Neural cell (in vitro differentiated cells): ENCODE measurements at regions not wholly inside any gene's neighbourhood (a gene's known extent, or its start where the extent isn't known, plus 50 kb on each side); places are given as distances from the start of the nearest gene placed in this dataset.

Experiments used
- H2AFZ ChIP-seq: fragments of 200-600, 300-800 bp; sonication (generic), shearing (Covaris generic); 2 replicates; pipeline ENCODE4 v1.6.0; 2014; ENCODE audit warnings: low read depth, mild to moderate bottlenecking, antibody characterized with exemption, low read length, moderate library complexity
- H3F3A ChIP-seq: fragments of 200-600 bp; shearing (Covaris generic); 2 replicates; pipeline ENCODE4 v1.6.1; 2016; ENCODE audit warnings: mild to moderate bottlenecking, moderate library complexity, mixed read lengths, antibody characterized with exemption, low read length; ENCODE audit not compliant: insufficient read depth, poor library complexity, severe bottlenecking
- H3K27ac ChIP-seq: fragments of 200-600, 300-800 bp; sonication (generic), shearing (Covaris generic); 2 replicates; pipeline ENCODE4 v1.5.1; 2014; ENCODE audit warnings: mild to moderate bottlenecking, low read length, moderate library complexity
- H3K27me3 ChIP-seq: fragments of 300-800, 200-600 bp; sonication (generic), shearing (Covaris generic); 2 replicates; pipeline ENCODE4 v1.6.0; 2014; ENCODE audit warnings: mild to moderate bottlenecking, low read depth, low read length, moderate library complexity; ENCODE audit not compliant: insufficient read depth
- H3K36me3 ChIP-seq: fragments of 300-800, 200-600 bp; sonication (generic), shearing (Covaris generic); 2 replicates; pipeline ENCODE4 v1.5.1; 2014; ENCODE audit warnings: mild to moderate bottlenecking, antibody characterized with exemption, low read length, moderate library complexity; ENCODE audit not compliant: insufficient read depth
- H3K4me2 ChIP-seq: fragments of 300-800, 200-600 bp; sonication (generic), shearing (Covaris generic); 2 replicates; pipeline ENCODE4 v1.6.0; 2014; ENCODE audit warnings: mild to moderate bottlenecking, low read length
- H3K4me3 ChIP-seq: fragments of 300-800, 200-600 bp; sonication (generic), shearing (Covaris generic); 2 replicates; pipeline ENCODE4 v1.5.1; 2014; ENCODE audit warnings: mild to moderate bottlenecking, low read length, moderate library complexity
- H3K79me2 ChIP-seq: fragments of 200-600 bp; shearing (Covaris generic); replicated peaks from 2 replicates; pipeline ENCODE4 v1.6.0; 2014; ENCODE audit warnings: mild to moderate bottlenecking, low read length, moderate library complexity; ENCODE audit not compliant: insufficient read depth
- H3K9ac ChIP-seq: fragments of 300-800, 200-600 bp; sonication (generic), shearing (Covaris generic); 2 replicates; pipeline ENCODE4 v1.6.1; 2016; ENCODE audit warnings: mild to moderate bottlenecking, low read length, mixed read lengths
- H3K9me2 ChIP-seq: fragments of 200-600 bp; shearing (Covaris generic); 2 replicates; pipeline ENCODE4 v1.6.1; 2016; ENCODE audit warnings: mild to moderate bottlenecking, low read length, mixed read lengths; ENCODE audit not compliant: insufficient read depth
- H3K9me3 ChIP-seq: fragments of 200-600, 300-800 bp; sonication (generic), shearing (Covaris generic); 2 replicates; pipeline ENCODE4 v1.6.1; 2016; ENCODE audit warnings: mild to moderate bottlenecking, mixed run types, low read length, moderate library complexity, mixed read lengths
- H4K20me1 ChIP-seq: fragments of 200-600 bp; shearing (Covaris generic); 2 replicates; pipeline ENCODE4 v1.6.1; 2016; ENCODE audit warnings: mild to moderate bottlenecking, mixed run types; ENCODE audit not compliant: insufficient read depth
- EP300 ChIP-seq: fragments of 450-650 bp; conservative IDR thresholded peaks from 2 replicates; pipeline ENCODE4 v1.6.1; 2014; ENCODE audit warnings: antibody characterized with exemption, mild to moderate bottlenecking, moderate library complexity; ENCODE audit not compliant: poor library complexity, severe bottlenecking
- EZH2 ChIP-seq: fragments of 200-600, 300-800 bp; shearing (Covaris generic), sonication (generic); IDR thresholded peaks from 2 replicates; pipeline ENCODE4 v1.6.1; 2014; ENCODE audit warnings: antibody characterized with exemption, low read length, borderline replicate concordance, mild to moderate bottlenecking; ENCODE audit not compliant: insufficient read depth, poor library complexity, severe bottlenecking
- MXI1 ChIP-seq: fragments of 450-650 bp; conservative IDR thresholded peaks from 2 replicates; pipeline ENCODE4 v1.6.1; 2014; ENCODE audit warnings: antibody characterized with exemption, mild to moderate bottlenecking; ENCODE audit not compliant: poor library complexity, severe bottlenecking
- POLR2AphosphoS5 ChIP-seq: IDR thresholded peaks from 2 replicates; pipeline ENCODE4 v1.6.1; 2012
- RAD21 ChIP-seq: fragments of 450-650 bp; conservative IDR thresholded peaks from 2 replicates; pipeline ENCODE4 v1.6.1; 2014; ENCODE audit warnings: antibody characterized with exemption, mild to moderate bottlenecking, moderate library complexity
- REST ChIP-seq: IDR thresholded peaks from 2 replicates; pipeline ENCODE4 v1.6.1; 2012; ENCODE audit warnings: borderline replicate concordance
- SMC3 ChIP-seq: fragments of 450-650 bp; conservative IDR thresholded peaks from 2 replicates; pipeline ENCODE4 v1.6.1; 2014; ENCODE audit warnings: antibody characterized with exemption, mild to moderate bottlenecking, moderate library complexity; ENCODE audit not compliant: poor library complexity
- TAF1 ChIP-seq: IDR thresholded peaks from 2 replicates; pipeline ENCODE4 v1.6.1; 2012; ENCODE audit warnings: low read depth

- TF ChIP-seq TAF1 (no peak), REST (no peak)
Observed at GRCh38 chr16:22624800-22625533, 114.3 kb downstream of the NPIPB5 start.

GRCh38 chr16:22625967-22626366 lies 115.3 kb downstream of the NPIPB5 start:
- H3K4me3 ChIP-seq: no peak overlapping the region
- no peak for TF ChIP-seq REST
- no peak for TF ChIP-seq EZH2
- TF ChIP-seq SMC3: no peak
- TF ChIP-seq EP300: no peak
- no peak for TF ChIP-seq TAF1
- no peak for TF ChIP-seq RAD21
- no peak for TF ChIP-seq MXI1
- no peak for TF ChIP-seq POLR2AphosphoS5

More at GRCh38 chr16:22624800-22625533, 114.3 kb downstream of the NPIPB5 start:
- H3K9me3 ChIP-seq: no peaks in the 10 kb centered on the region
- H3K9ac ChIP-seq: no peak overlapping the region
- H3K4me3 ChIP-seq: no peak overlapping the region
- no peak overlapping the region for H2AFZ ChIP-seq
- no peak overlapping the region for H3K4me2 ChIP-seq
- H3K79me2 ChIP-seq: no peaks in the 10 kb centered on the region
- no peaks in the 10 kb centered on the region for H3F3A ChIP-seq
- no peaks in the 10 kb centered on the region for H3K27me3 ChIP-seq
- no peak overlapping the region for H3K27ac ChIP-seq
- no peaks in the 10 kb centered on the region for H4K20me1 ChIP-seq
- H3K36me3 ChIP-seq: no peaks in the 10 kb centered on the region
- H3K9me2 ChIP-seq: no peaks in the 10 kb centered on the region

More at GRCh38 chr16:22625967-22626366, 115.3 kb downstream of the NPIPB5 start:
- Histone ChIP-seq H3K79me2 (no peaks in the 10 kb centered on the region), H2AFZ (no peak overlapping the region), H3K9ac (no peak overlapping the region), H3K36me3 (no peaks in the 10 kb centered on the region), H4K20me1 (no peaks in the 10 kb centered on the region), H3F3A (no peaks in the 10 kb centered on the region), H3K27ac (no peak overlapping the region), H3K9me3 (no peaks in the 10 kb centered on the region), H3K9me2 (no peaks in the 10 kb centered on the region), H3K27me3 (no peaks in the 10 kb centered on the region), H3K4me2 (no peak overlapping the region)
